HUES64 (cell line): ENCODE measurements at regions not wholly inside any gene's neighbourhood (a gene's known extent, or its start where the extent isn't known, plus 50 kb on each side); places are given as distances from the start of the nearest gene placed in this dataset.

Source experiments
- H3K27ac ChIP-seq: 2 replicates; pipeline ENCODE4 v1.7.0; 2013; ENCODE audit warnings: low read depth, low read length, inconsistent platforms
- H3K27me3 ChIP-seq: 2 replicates; pipeline ENCODE4 v1.6.1; 2013; ENCODE audit warnings: mild to moderate bottlenecking, low read length; ENCODE audit not compliant: insufficient read depth
- H3K36me3 ChIP-seq: 2 replicates; pipeline ENCODE4 v1.6.1; 2013; ENCODE audit warnings: mild to moderate bottlenecking, low read length; ENCODE audit not compliant: insufficient read depth
- H3K4me1 ChIP-seq: 2 replicates; pipeline ENCODE4 v1.6.1; 2013; ENCODE audit warnings: mild to moderate bottlenecking, low read length, moderate library complexity; ENCODE audit not compliant: insufficient read depth
- H3K4me3 ChIP-seq: 2 replicates; pipeline ENCODE4 v1.5.1; 2013; ENCODE audit warnings: mild to moderate bottlenecking, low read length, moderate library complexity
- H3K9ac ChIP-seq: 2 replicates; pipeline ENCODE4 v1.6.1; 2013; ENCODE audit warnings: mild to moderate bottlenecking, low read depth, low read length
- H3K9me3 ChIP-seq: 2 replicates; pipeline ENCODE4 v1.6.1; 2013; ENCODE audit warnings: low read depth, low read length; ENCODE audit not compliant: insufficient read depth
- WGBS: fragments of 150-250, 120-280 bp; methylation state at CpG from one replicate; pipeline ENCODE4 v1.1.7; 2013; ENCODE audit warnings: missing lambda C conversion rate; 5-methylcytosine and 5-hydroxymethylcytosine counted together

GRCh38 chr5:88428633-88429032 is 160.0 kb upstream of the TMEM161B start:
- no peak overlapping the region for H3K27ac ChIP-seq
- no peaks in the 10 kb centered on the region for H3K36me3 ChIP-seq
- no peaks in the 10 kb centered on the region for H3K27me3 ChIP-seq
- WGBS, result no CpG with 5 or more reads among the region's 1 CpG
- no peak overlapping the region for H3K4me3 ChIP-seq
- H3K9me3 ChIP-seq, result no peaks in the 10 kb centered on the region
- H3K9ac ChIP-seq, result no peak overlapping the region
- no peaks in the 10 kb centered on the region for H3K4me1 ChIP-seq

GRCh38 chr5:88426441-88426840 is 157.8 kb upstream of the TMEM161B start:
- Histone ChIP-seq H3K27ac (no peak overlapping the region), H3K4me3 (no peak overlapping the region), H3K4me1 (no peaks in the 10 kb centered on the region), H3K36me3 (no peaks in the 10 kb centered on the region), H3K9ac (no peak overlapping the region), H3K9me3 (no peaks in the 10 kb centered on the region), H3K27me3 (no peaks in the 10 kb centered on the region)

- H3K9ac ChIP-seq, result no peak overlapping the region
- no peaks in the 10 kb centered on the region for H3K36me3 ChIP-seq
- no peaks in the 10 kb centered on the region for H3K9me3 ChIP-seq
- H3K27me3 ChIP-seq, result no peaks in the 10 kb centered on the region
- H3K4me3 ChIP-seq, result no peak overlapping the region
- H3K4me1 ChIP-seq, result no peaks in the 10 kb centered on the region
- H3K27ac ChIP-seq, result no peak overlapping the region
- no CpG with 5 or more reads among the region's 1 CpG for whole genome bisulfite sequencing
These were observed 156.5 kb upstream of the TMEM161B start for GRCh38 chr5:88425124-88425523.

- H3K27me3 ChIP-seq, result no peaks in the 10 kb centered on the region
- no peaks in the 10 kb centered on the region for H3K36me3 ChIP-seq
- no peak overlapping the region for H3K27ac ChIP-seq
- WGBS, result 97% methylated on average over 3 of the region's 3 CpGs
- H3K9me3 ChIP-seq, result no peaks in the 10 kb centered on the region
- no peak overlapping the region for H3K9ac ChIP-seq
- H3K4me3 ChIP-seq, result no peak overlapping the region
- H3K4me1 ChIP-seq, result no peaks in the 10 kb centered on the region
These were observed 151.3 kb upstream of the TMEM161B start for GRCh38 chr5:88419931-88420330.

- 93% methylated on average over 3 of the region's 4 CpGs for WGBS
- Histone ChIP-seq H3K27ac (no peak overlapping the region), H3K36me3 (no peaks in the 10 kb centered on the region), H3K9me3 (no peaks in the 10 kb centered on the region), H3K9ac (no peak overlapping the region), H3K4me3 (no peak overlapping the region), H3K27me3 (no peaks in the 10 kb centered on the region), H3K4me1 (peaks cover 13% of the 10 kb centered on the region; the same call in 1 of the 2 replicates)
These were observed 138.7 kb upstream of the TMEM161B start for GRCh38 chr5:88407341-88407740.

- Histone ChIP-seq H3K9me3 (no peaks in the 10 kb centered on the region), H3K9ac (no peak overlapping the region), H3K36me3 (no peaks in the 10 kb centered on the region), H3K4me3 (no peak overlapping the region), H3K27me3 (no peaks in the 10 kb centered on the region), H3K27ac (no peak overlapping the region), H3K4me1 (peaks cover 25% of the 10 kb centered on the region; the same call in 1 of the 2 replicates)
- WGBS, result 83% methylated on average over 3 of the region's 3 CpGs
These were observed 137.1 kb upstream of the TMEM161B start for GRCh38 chr5:88405783-88406182.

- Histone ChIP-seq H3K4me1 (peaks cover 32% of the 10 kb centered on the region), H3K9me3 (no peaks in the 10 kb centered on the region), H3K4me3 (no peak overlapping the region), H3K27ac (no peak overlapping the region), H3K27me3 (no peaks in the 10 kb centered on the region; the same call in 1 of the 2 replicates), H3K9ac (no peak overlapping the region), H3K36me3 (no peaks in the 10 kb centered on the region)
- WGBS, result 88% methylated on average over 2 of the region's 2 CpGs
These were observed 135.8 kb upstream of the TMEM161B start for GRCh38 chr5:88404405-88404804.

- H3K9me3 ChIP-seq, result no peaks in the 10 kb centered on the region
- WGBS, result 64% methylated on average over 4 of the region's 4 CpGs
- peaks cover 57% of the 10 kb centered on the region for H3K4me1 ChIP-seq
- H3K9ac ChIP-seq, result no peak overlapping the region
- H3K36me3 ChIP-seq, result no peaks in the 10 kb centered on the region
- no peaks in the 10 kb centered on the region; the same call in 1 of the 2 replicates for H3K27me3 ChIP-seq
- H3K27ac ChIP-seq, result no peak overlapping the region
- no peak overlapping the region for H3K4me3 ChIP-seq
These were observed 133.0 kb upstream of the TMEM161B start for GRCh38 chr5:88401686-88402085.

- peaks cover 62% of the 10 kb centered on the region for H3K4me1 ChIP-seq
- no peak overlapping the region for H3K9ac ChIP-seq
- no peak overlapping the region for H3K4me3 ChIP-seq
- H3K9me3 ChIP-seq, result no peaks in the 10 kb centered on the region
- no peaks in the 10 kb centered on the region for H3K36me3 ChIP-seq
- peaks cover 3% of the 10 kb centered on the region; the same call in 1 of the 2 replicates for H3K27me3 ChIP-seq
- no peak overlapping the region for H3K27ac ChIP-seq
These were observed 132.6 kb upstream of the TMEM161B start for GRCh38 chr5:88401228-88401627.

GRCh38 chr5:88399561-88399960 is 130.9 kb upstream of the TMEM161B start:
- WGBS, result 92% methylated on average over 2 of the region's 2 CpGs
- no peaks in the 10 kb centered on the region for H3K9me3 ChIP-seq
- no peak overlapping the region for H3K27ac ChIP-seq
- peaks cover 78% of the 10 kb centered on the region for H3K4me1 ChIP-seq
- H3K4me3 ChIP-seq, result no peak overlapping the region
- peaks cover 7% of the 10 kb centered on the region; the same call in 1 of the 2 replicates for H3K27me3 ChIP-seq
- H3K9ac ChIP-seq, result no peak overlapping the region
- H3K36me3 ChIP-seq, result no peaks in the 10 kb centered on the region

GRCh38 chr5:88398316-88398715 is 129.7 kb upstream of the TMEM161B start:
- peaks cover 89% of the 10 kb centered on the region for H3K4me1 ChIP-seq
- peaks cover 7% of the 10 kb centered on the region; the same call in 1 of the 2 replicates for H3K27me3 ChIP-seq
- 54% methylated on average over 3 of the region's 4 CpGs for WGBS
- no peak overlapping the region for H3K4me3 ChIP-seq
- H3K9me3 ChIP-seq, result no peaks in the 10 kb centered on the region
- H3K27ac ChIP-seq, result no peak overlapping the region
- no peak overlapping the region; the same call in 1 of the 2 replicates for H3K9ac ChIP-seq
- no peaks in the 10 kb centered on the region for H3K36me3 ChIP-seq

GRCh38 chr5:88396751-88397281 is 128.2 kb upstream of the TMEM161B start:
- peak overlapping the region; percentile 40; the same call in 1 of the 2 replicates for H3K4me3 ChIP-seq
- H3K27me3 ChIP-seq, result peaks cover 7% of the 10 kb centered on the region; the same call in 1 of the 2 replicates
- H3K4me1 ChIP-seq, result peaks cover 93% of the 10 kb centered on the region

More at GRCh38 chr5:88396751-88397281, 128.2 kb upstream of the TMEM161B start:
- Histone ChIP-seq H3K9me3 (no peaks in the 10 kb centered on the region), H3K36me3 (no peaks in the 10 kb centered on the region), H3K27ac (peak overlapping the region; percentile 46; the same call in 1 of the 2 replicates), H3K9ac (no peak overlapping the region)
- 21% methylated on average over 6 of the region's 7 CpGs for WGBS
